DMS 273 (cell line): ENCODE measurements at regions not wholly inside any gene's neighbourhood (a gene's known extent, or its start where the extent isn't known, plus 50 kb on each side); places are given as distances from the start of the nearest gene placed in this dataset.
"Not testable (repeated sequence)": the region's sequence is repeated elsewhere in the genome, so short reads cannot be mapped to it uniquely, and the experiment has no call there.

Source experiments
- DNase-seq: peaks from one replicate; lab custom pipeline; 2025; ENCODE audit not compliant: unreplicated experiment; lab: John Stamatoyannopoulos, UW

- no peak for DNase-seq
Observed at GRCh38 chr12:67070307-67070600, 198.9 kb upstream of the CAND1 start.

- DNase-seq = no peak
Observed at GRCh38 chr12:67070604-67071003, 198.6 kb upstream of the CAND1 start.

- DNase-seq = not testable (repeated sequence)
Observed at GRCh38 chr12:67072281-67072680, 196.9 kb upstream of the CAND1 start.

- peak; percentile 29 for DNase-seq
Observed at GRCh38 chr12:67073336-67073735, 195.8 kb upstream of the CAND1 start.

- peak; percentile 10 for DNase-seq
Observed at GRCh38 chr12:67074072-67074471, 195.1 kb upstream of the CAND1 start.

GRCh38 chr12:67077617-67078016 is 191.5 kb upstream of the CAND1 start:
- DNase-seq = no peak

GRCh38 chr12:67078957-67079356 is 190.2 kb upstream of the CAND1 start:
- DNase-seq = no peak

GRCh38 chr12:67080637-67081036 is 188.5 kb upstream of the CAND1 start:
- DNase-seq = no peak

- no peak for DNase-seq
Observed at GRCh38 chr12:67082221-67082620, 186.9 kb upstream of the CAND1 start.

- DNase-seq = no peak
Observed at GRCh38 chr12:67085699-67086098, 183.5 kb upstream of the CAND1 start.

GRCh38 chr12:67086116-67086515 is 183.0 kb upstream of the CAND1 start:
- no peak for DNase-seq

GRCh38 chr12:67088401-67089118 is 180.6 kb upstream of the CAND1 start:
- DNase-seq = no peak

GRCh38 chr12:67091204-67091603 is 178.0 kb upstream of the CAND1 start:
- DNase-seq = peak; percentile 61

- DNase-seq = no peak
Observed at GRCh38 chr12:67091678-67092077, 177.5 kb upstream of the CAND1 start.

- not testable (repeated sequence) for DNase-seq
Observed at GRCh38 chr12:67092934-67093333, 176.2 kb upstream of the CAND1 start.

GRCh38 chr12:67096533-67097318 is 172.4 kb upstream of the CAND1 start:
- no peak for DNase-seq

GRCh38 chr12:67099858-67100257 is 169.3 kb upstream of the CAND1 start:
- no peak for DNase-seq

- no peak for DNase-seq
Observed at GRCh38 chr12:67103521-67103920, 165.6 kb upstream of the CAND1 start.

GRCh38 chr12:67107235-67107634 is 161.9 kb upstream of the CAND1 start:
- DNase-seq = no peak

- DNase-seq = peak; percentile 18
Observed at GRCh38 chr12:67107751-67108269, 161.3 kb upstream of the CAND1 start.

GRCh38 chr12:67110345-67110744 is 158.8 kb upstream of the CAND1 start:
- DNase-seq = not testable (repeated sequence)

- no peak for DNase-seq
Observed at GRCh38 chr12:67111182-67111581, 158.0 kb upstream of the CAND1 start.
